Astrocyte of the spinal cord (primary cell): ENCODE measurements at regions not wholly inside any gene's neighbourhood (a gene's known extent, or its start where the extent isn't known, plus 50 kb on each side); places are given as distances from the start of the nearest gene placed in this dataset.
"Not testable (repeated sequence)": the region's sequence is repeated elsewhere in the genome, so short reads cannot be mapped to it uniquely, and the experiment has no call there.

ENCODE experiments used
- DNase-seq: peaks from one replicate; pipeline ENCODE4 v3.0.0; 2011; ENCODE audit warnings: low read depth, low spot score
- H3K4me3 ChIP-seq: 2 replicates; pipeline ENCODE4 v1.5.1; 2011; ENCODE audit warnings: low read depth, mild to moderate bottlenecking, low read length, moderate library complexity
- in situ Hi-C: cut with HindIII; loops from 2 replicates; pipeline ENCODE4 v1.10.0; 2017; ENCODE audit warnings: low sequenced_read_pairs
- TF ChIP-seq, protein P1 (sequence below): IDR thresholded peaks from 2 replicates; pipeline ENCODE4 v1.5.1; 2012; ENCODE audit warnings: low read depth, mild to moderate bottlenecking, low read length, inconsistent platforms

DNA sequence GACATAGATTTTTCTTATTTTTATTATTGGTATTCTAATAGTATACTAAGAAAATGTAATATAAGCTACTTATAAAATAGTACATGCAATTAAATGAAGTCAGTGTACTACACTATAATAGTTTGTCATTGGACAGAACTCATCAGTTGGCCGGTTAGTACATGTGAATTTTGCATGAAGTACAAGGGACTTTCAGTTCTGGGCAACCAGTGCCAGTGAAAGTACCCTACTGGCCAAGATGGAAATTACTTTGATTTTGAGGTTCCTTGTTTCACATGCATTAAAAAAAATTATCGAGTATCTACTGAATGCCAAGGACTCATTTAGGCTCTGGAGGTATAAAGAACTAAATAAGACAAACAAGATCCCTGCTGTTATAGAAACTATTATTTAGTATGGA is 213.4 kb upstream of the ELL2 start:
- H3K4me3 ChIP-seq: no peak overlapping the region
- no peak for DNase-seq
- in situ Hi-C loops: no loop called here
- TF ChIP-seq, protein P1, sequence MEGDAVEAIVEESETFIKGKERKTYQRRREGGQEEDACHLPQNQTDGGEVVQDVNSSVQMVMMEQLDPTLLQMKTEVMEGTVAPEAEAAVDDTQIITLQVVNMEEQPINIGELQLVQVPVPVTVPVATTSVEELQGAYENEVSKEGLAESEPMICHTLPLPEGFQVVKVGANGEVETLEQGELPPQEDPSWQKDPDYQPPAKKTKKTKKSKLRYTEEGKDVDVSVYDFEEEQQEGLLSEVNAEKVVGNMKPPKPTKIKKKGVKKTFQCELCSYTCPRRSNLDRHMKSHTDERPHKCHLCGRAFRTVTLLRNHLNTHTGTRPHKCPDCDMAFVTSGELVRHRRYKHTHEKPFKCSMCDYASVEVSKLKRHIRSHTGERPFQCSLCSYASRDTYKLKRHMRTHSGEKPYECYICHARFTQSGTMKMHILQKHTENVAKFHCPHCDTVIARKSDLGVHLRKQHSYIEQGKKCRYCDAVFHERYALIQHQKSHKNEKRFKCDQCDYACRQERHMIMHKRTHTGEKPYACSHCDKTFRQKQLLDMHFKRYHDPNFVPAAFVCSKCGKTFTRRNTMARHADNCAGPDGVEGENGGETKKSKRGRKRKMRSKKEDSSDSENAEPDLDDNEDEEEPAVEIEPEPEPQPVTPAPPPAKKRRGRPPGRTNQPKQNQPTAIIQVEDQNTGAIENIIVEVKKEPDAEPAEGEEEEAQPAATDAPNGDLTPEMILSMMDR: peak; percentile 21

DNA sequence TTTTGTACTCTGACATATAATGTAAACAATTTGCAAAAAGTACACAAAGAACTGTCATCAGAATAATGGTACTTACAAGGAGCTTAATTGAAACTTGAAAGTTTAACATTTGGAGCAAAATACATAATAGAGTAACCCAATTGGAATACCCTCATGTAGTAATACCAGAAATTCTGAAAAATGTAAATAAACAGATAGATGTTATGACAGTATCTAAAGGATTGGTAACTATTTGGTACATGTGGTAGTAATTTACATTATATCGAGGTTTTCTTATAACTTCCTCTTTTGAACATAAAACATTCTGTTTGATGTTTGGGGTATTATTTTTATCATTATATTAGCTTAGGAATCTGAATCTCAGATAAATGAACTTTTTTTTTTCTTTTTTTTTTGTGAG is 211.7 kb upstream of the ELL2 start:
- no peak overlapping the region for H3K4me3 ChIP-seq
- no peak for DNase-seq
- TF ChIP-seq, protein P1: no peak
- in situ Hi-C loops: no loop called here

DNA sequence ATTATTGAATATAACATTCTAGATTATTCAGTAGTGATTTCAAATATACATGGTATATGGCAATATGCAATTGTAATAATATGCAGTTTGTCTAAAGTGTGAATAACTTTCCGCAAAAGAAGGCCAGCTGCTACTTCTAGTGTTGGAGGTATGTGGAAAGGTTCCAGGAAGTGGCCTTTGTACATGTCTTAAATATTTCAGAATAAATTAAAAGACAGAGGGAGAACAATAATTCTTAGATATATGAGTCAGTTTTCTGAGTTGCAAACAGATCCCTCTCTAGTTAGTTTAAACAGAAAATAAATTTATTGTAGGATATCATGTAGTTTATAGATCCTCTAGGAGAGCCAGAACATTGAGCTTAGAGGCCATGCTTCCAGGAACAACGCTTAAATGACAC is 210.8 kb upstream of the ELL2 start:
- TF ChIP-seq, protein P1: no peak
- no peak overlapping the region for H3K4me3 ChIP-seq
- DNase-seq: peak; percentile 71
- in situ Hi-C loops: no loop called here

DNA sequence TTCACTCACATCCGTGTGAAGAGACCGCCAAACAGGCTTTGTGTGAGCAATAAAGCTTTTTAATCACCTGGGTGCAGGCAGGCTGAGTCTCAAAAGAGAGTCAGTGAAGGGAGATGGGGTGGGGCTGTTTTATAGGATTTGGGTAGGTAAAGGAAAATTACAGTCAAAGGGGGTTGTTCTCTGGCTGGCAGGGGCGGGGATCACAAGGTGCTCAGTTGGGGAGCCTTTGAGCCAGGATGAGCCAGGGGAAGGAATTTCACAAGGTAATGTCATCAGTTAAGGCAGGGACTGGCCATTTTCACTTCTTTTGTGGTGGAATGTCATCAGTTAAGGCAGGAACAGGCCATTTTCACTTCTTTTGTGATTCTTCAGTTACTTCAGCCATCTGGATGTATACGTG is 210.3 kb upstream of the ELL2 start:
- in situ Hi-C loops, H3K4me3 ChIP-seq, DNase-seq: not testable (repeated sequence)

DNA sequence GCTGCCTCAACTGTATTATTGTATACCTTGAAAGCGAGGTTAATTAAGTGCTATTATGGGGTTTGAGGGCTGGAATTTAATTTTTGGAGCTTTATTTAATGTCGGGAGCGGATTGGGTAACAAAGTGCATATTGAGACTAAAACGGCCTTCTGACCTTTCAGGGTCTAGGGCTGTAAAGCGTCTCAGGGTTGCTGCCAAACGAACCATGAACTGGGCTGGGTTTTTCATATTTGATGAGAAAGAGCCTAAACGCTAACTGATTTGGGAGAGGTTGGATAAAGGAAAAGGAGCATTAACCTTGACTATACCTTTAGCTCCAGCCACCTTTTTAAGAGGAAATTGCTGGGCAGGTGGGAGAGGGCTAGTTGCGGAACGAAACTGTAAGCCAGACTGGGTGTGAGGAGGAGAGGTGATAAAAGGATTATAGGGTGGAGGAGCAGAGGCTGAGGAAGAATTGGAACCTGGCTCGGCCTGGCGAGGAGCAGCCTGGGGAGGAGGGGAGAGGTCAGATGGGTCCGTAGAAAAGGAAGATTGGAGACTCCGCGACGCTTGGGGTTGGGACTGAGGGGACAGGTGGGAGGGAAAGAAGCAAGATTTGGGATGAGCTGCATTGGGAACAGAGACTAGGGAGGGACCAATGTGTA is 209.0 kb upstream of the ELL2 start:
- DNase-seq, H3K4me3 ChIP-seq, in situ Hi-C loops: not testable (repeated sequence)

DNA sequence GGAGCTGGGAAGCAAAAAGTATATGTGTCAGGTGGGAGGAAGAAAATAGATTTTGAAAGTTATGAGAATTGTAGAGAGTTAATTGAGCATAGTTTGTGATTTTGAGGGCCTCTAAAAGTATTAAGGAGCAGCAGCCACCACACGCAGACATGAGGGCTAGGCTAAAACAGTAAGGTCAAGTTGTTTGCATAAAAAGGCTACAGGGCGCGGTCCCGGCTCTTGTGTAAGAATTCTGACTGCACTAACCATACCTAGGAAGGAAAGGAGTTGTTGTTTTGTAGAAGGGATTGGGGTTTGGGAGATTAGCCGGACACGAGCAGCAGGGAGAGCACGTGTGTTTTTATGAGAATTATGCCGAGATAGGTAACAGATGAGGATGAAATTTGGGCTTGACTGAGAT is 207.2 kb upstream of the ELL2 start:
- in situ Hi-C loops, DNase-seq, H3K4me3 ChIP-seq: not testable (repeated sequence)

DNA sequence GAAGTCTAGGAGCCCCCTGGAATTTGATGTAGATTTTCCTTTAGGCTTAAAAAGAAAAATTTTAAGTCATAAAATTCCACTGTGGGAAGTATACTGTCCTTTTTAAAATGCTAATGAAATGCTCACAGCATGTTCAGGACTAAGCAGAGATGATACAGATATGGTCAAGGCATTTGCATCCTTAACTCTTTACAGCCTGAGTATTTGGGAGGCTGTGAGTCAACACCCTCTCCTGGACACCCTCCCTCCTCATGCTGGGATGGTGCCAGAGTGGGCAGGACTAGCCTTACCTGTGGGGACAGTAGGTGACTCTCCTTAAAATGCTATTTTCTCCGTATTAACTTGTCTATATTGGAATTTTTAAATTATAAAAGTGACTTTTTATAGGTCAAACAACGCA is 197.4 kb upstream of the ELL2 start:
- DNase-seq: no peak
- no peak overlapping the region for H3K4me3 ChIP-seq
- in situ Hi-C loops: no loop called here
- TF ChIP-seq, protein P1: no peak

DNA sequence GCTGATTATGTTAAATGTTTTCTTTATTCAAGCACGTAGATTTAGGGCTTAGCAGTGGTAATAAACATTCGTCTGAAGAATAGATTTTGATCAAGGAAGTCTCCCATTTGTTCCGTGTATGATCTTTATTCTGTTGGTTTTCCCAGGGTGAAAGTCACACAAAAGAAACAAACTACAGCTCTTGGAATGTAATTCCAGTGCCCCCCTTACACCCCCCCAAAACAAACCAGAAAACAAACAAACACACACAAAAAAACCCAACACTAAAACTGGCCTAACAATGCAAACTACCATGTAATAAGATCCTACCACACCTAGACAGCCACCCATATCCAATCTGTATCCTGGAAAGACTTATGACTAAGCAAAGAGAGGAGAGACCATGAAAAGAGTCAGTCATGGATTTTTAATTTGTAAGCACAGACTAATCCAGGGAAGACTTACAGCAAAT is 196.2 kb upstream of the ELL2 start:
- no peak for DNase-seq
- TF ChIP-seq, protein P1: no peak
- no peak overlapping the region for H3K4me3 ChIP-seq
- in situ Hi-C loops: no loop called here
